Erythroblast (primary cell): ENCODE measurements at regions not wholly inside any gene's neighbourhood (a gene's known extent, or its start where the extent isn't known, plus 50 kb on each side); places are given as distances from the start of the nearest gene placed in this dataset.

Experiments
- GATA1 ChIP-seq: IDR thresholded peaks from 2 replicates; pipeline ENCODE4 v1.6.1; 2011; ENCODE audit warnings: low read depth, mild to moderate bottlenecking, control low read depth, low read length, moderate library complexity
- POLR2A ChIP-seq: IDR thresholded peaks from 2 replicates; pipeline ENCODE4 v1.6.1; 2011; ENCODE audit warnings: mild to moderate bottlenecking, low read length

DNA sequence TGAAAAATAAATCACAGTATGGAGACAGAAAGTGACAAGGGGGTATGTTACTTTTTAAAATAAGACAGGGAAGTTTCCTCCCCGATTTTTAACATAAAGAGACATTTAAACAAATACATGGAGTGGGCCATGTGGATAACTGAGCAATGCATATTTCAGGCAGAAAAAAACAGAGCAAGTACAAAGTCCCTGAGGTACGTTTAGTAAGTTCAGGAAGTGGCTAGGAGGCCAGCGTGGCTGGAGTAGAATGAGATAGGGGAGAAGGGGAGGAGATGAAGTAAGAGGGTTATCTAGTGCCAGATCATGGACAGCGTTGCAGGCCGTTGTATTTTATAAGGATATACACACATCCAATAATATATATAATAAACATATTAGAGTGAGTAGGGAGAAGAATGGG, 84.2 kb upstream of the ELL2 start:
- no peak for TF ChIP-seq POLR2A
- no peak for TF ChIP-seq GATA1
